ENCODE measurements at regions not wholly inside any gene's neighbourhood (a gene's known extent, or its start where the extent isn't known, plus 50 kb on each side); places are given as distances from the start of the nearest gene placed in this dataset.

- Histone ChIP-seq H3K4me3 (replicated peaks; ENCODE audit: insufficient read depth, low read length) (no peak overlapping the region), H3K27ac (replicated peaks) (no peak overlapping the region), H3K27me3 (ENCODE audit: insufficient read depth, poor library complexity, severe bottlenecking) (no peaks in the 10 kb centered on the region)
- DNase-seq (ENCODE audit: low read depth in 1 of 2, low spot score in 1 of 2), result no peak
- no peak for TF ChIP-seq SPI1 (IDR thresholded peaks at IDR 0.05; ENCODE audit: borderline replicate concordance, low read depth)
- TF ChIP-seq, protein P1, sequence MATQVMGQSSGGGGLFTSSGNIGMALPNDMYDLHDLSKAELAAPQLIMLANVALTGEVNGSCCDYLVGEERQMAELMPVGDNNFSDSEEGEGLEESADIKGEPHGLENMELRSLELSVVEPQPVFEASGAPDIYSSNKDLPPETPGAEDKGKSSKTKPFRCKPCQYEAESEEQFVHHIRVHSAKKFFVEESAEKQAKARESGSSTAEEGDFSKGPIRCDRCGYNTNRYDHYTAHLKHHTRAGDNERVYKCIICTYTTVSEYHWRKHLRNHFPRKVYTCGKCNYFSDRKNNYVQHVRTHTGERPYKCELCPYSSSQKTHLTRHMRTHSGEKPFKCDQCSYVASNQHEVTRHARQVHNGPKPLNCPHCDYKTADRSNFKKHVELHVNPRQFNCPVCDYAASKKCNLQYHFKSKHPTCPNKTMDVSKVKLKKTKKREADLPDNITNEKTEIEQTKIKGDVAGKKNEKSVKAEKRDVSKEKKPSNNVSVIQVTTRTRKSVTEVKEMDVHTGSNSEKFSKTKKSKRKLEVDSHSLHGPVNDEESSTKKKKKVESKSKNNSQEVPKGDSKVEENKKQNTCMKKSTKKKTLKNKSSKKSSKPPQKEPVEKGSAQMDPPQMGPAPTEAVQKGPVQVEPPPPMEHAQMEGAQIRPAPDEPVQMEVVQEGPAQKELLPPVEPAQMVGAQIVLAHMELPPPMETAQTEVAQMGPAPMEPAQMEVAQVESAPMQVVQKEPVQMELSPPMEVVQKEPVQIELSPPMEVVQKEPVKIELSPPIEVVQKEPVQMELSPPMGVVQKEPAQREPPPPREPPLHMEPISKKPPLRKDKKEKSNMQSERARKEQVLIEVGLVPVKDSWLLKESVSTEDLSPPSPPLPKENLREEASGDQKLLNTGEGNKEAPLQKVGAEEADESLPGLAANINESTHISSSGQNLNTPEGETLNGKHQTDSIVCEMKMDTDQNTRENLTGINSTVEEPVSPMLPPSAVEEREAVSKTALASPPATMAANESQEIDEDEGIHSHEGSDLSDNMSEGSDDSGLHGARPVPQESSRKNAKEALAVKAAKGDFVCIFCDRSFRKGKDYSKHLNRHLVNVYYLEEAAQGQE (IDR thresholded peaks at IDR 0.05; ENCODE audit: insufficient replicate concordance, low read depth), result no peak
- TF ChIP-seq GABPA (IDR thresholded peaks at IDR 0.05; ENCODE audit: low read depth), result no peak
- TF ChIP-seq, protein P2, sequence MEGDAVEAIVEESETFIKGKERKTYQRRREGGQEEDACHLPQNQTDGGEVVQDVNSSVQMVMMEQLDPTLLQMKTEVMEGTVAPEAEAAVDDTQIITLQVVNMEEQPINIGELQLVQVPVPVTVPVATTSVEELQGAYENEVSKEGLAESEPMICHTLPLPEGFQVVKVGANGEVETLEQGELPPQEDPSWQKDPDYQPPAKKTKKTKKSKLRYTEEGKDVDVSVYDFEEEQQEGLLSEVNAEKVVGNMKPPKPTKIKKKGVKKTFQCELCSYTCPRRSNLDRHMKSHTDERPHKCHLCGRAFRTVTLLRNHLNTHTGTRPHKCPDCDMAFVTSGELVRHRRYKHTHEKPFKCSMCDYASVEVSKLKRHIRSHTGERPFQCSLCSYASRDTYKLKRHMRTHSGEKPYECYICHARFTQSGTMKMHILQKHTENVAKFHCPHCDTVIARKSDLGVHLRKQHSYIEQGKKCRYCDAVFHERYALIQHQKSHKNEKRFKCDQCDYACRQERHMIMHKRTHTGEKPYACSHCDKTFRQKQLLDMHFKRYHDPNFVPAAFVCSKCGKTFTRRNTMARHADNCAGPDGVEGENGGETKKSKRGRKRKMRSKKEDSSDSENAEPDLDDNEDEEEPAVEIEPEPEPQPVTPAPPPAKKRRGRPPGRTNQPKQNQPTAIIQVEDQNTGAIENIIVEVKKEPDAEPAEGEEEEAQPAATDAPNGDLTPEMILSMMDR (IDR thresholded peaks at IDR 0.05; ENCODE audit: insufficient read depth, low read length), result no peak
- no peak for TF ChIP-seq POLR2AphosphoS5 (IDR thresholded peaks at IDR 0.05; ENCODE audit: low read depth)
Observed at GRCh38 chr4:96097693-96098092, 257.8 kb downstream of the PDHA2 start.

GRCh38 chr4:96099031-96099430 is 259.1 kb downstream of the PDHA2 start:
- TF ChIP-seq, protein P1 (IDR thresholded peaks at IDR 0.05; ENCODE audit: insufficient replicate concordance, low read depth), result no peak
- TF ChIP-seq POLR2AphosphoS5 (IDR thresholded peaks at IDR 0.05; ENCODE audit: low read depth), result no peak
- TF ChIP-seq, protein P2 (IDR thresholded peaks at IDR 0.05; ENCODE audit: insufficient read depth, low read length), result no peak
- H3K27me3 ChIP-seq (ENCODE audit: insufficient read depth, poor library complexity, severe bottlenecking), result no peaks in the 10 kb centered on the region
- H3K4me3 ChIP-seq (replicated peaks; ENCODE audit: insufficient read depth, low read length), result no peak overlapping the region
- no peak for DNase-seq (ENCODE audit: low read depth in 1 of 2, low spot score in 1 of 2)
- H3K27ac ChIP-seq (replicated peaks), result no peak overlapping the region

- Histone ChIP-seq H3K4me3 (replicated peaks; ENCODE audit: insufficient read depth, low read length) (no peak overlapping the region), H3K27ac (replicated peaks) (no peak overlapping the region), H3K27me3 (ENCODE audit: insufficient read depth, poor library complexity, severe bottlenecking) (no peaks in the 10 kb centered on the region)
- DNase-seq (ENCODE audit: low read depth in 1 of 2, low spot score in 1 of 2), result no peak
- TF ChIP-seq POLR2AphosphoS5 (IDR thresholded peaks at IDR 0.05; ENCODE audit: low read depth), result no peak
- TF ChIP-seq, protein P2 (IDR thresholded peaks at IDR 0.05; ENCODE audit: insufficient read depth, low read length), result no peak
- TF ChIP-seq, protein P1 (IDR thresholded peaks at IDR 0.05; ENCODE audit: insufficient replicate concordance, low read depth), result no peak
- TF ChIP-seq SPI1 (IDR thresholded peaks at IDR 0.05; ENCODE audit: borderline replicate concordance, low read depth), result no peak
- TF ChIP-seq GABPA (IDR thresholded peaks at IDR 0.05; ENCODE audit: low read depth), result no peak
Observed at GRCh38 chr4:96102541-96103026, 262.7 kb downstream of the PDHA2 start.

Measured in HL-60 (cell line).